ENCODE measurements at regions not wholly inside any gene's neighbourhood (a gene's known extent, or its start where the extent isn't known, plus 50 kb on each side); places are given as distances from the start of the nearest gene placed in this dataset.
A peak's percentile ranks its signal among the peaks of the same experiment; 100 is the strongest.

- no peaks in the 10 kb centered on the region for H3K36me3 ChIP-seq (ENCODE audit: control insufficient read depth, insufficient read depth, low read length)
- H3K4me3 ChIP-seq (ENCODE audit: low read depth, low read length), result no peak overlapping the region
- DNase-seq (ENCODE audit: low read depth), result no peak
- TF ChIP-seq, protein P1, sequence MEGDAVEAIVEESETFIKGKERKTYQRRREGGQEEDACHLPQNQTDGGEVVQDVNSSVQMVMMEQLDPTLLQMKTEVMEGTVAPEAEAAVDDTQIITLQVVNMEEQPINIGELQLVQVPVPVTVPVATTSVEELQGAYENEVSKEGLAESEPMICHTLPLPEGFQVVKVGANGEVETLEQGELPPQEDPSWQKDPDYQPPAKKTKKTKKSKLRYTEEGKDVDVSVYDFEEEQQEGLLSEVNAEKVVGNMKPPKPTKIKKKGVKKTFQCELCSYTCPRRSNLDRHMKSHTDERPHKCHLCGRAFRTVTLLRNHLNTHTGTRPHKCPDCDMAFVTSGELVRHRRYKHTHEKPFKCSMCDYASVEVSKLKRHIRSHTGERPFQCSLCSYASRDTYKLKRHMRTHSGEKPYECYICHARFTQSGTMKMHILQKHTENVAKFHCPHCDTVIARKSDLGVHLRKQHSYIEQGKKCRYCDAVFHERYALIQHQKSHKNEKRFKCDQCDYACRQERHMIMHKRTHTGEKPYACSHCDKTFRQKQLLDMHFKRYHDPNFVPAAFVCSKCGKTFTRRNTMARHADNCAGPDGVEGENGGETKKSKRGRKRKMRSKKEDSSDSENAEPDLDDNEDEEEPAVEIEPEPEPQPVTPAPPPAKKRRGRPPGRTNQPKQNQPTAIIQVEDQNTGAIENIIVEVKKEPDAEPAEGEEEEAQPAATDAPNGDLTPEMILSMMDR (IDR thresholded peaks at IDR 0.05; ENCODE audit: insufficient read depth, low read length, severe bottlenecking), result no peak
- FAIRE-seq, result no peak
- no peaks in the 10 kb centered on the region for H3K27me3 ChIP-seq (ENCODE audit: control insufficient read depth, insufficient read depth, low read length)
Observed at GRCh38 chr3:35070088-35070487, 569.2 kb upstream of the ARPP21 start.

DNA sequence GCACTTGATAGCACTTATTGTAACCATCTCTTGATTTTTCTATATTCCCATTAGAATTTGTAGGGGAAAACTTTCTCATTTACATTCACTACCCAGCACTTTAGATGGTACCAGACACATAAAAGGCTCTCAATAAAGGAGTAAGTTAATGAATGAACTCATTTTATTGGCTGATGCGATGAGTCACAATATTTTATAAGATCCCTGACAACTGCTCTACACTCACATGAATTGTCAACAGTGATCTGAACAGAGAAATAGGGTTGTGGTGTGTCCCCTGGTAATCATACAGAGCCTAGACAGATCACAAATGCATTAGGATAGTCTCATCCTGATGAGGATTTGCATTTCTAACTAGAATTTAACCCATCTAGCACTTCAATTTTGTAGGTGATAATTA is 567.6 kb upstream of the ARPP21 start:
- DNase-seq (ENCODE audit: low read depth) (no peak), FAIRE-seq (no peak)
- H3K36me3 ChIP-seq (ENCODE audit: control insufficient read depth, insufficient read depth, low read length), result no peaks in the 10 kb centered on the region
- TF ChIP-seq, protein P1 (IDR thresholded peaks at IDR 0.05; ENCODE audit: insufficient read depth, low read length, severe bottlenecking), result no peak
- H3K27me3 ChIP-seq (ENCODE audit: control insufficient read depth, insufficient read depth, low read length), result no peaks in the 10 kb centered on the region
- H3K4me3 ChIP-seq (ENCODE audit: low read depth, low read length), result no peak overlapping the region

GRCh38 chr3:35078780-35079179 is 560.5 kb upstream of the ARPP21 start:
- H3K36me3 ChIP-seq (ENCODE audit: control insufficient read depth, insufficient read depth, low read length), result no peaks in the 10 kb centered on the region
- TF ChIP-seq, protein P1 (IDR thresholded peaks at IDR 0.05; ENCODE audit: insufficient read depth, low read length, severe bottlenecking), result no peak
- H3K27me3 ChIP-seq (ENCODE audit: control insufficient read depth, insufficient read depth, low read length), result no peaks in the 10 kb centered on the region
- FAIRE-seq, result no peak
- no peak overlapping the region for H3K4me3 ChIP-seq (ENCODE audit: low read depth, low read length)
- DNase-seq (ENCODE audit: low read depth), result no peak

GRCh38 chr3:35079403-35079802 is 559.9 kb upstream of the ARPP21 start:
- H3K36me3 ChIP-seq (ENCODE audit: control insufficient read depth, insufficient read depth, low read length), result no peaks in the 10 kb centered on the region
- TF ChIP-seq, protein P1 (IDR thresholded peaks at IDR 0.05; ENCODE audit: insufficient read depth, low read length, severe bottlenecking), result no peak
- no peak for DNase-seq (ENCODE audit: low read depth)
- no peak for FAIRE-seq
- no peak overlapping the region for H3K4me3 ChIP-seq (ENCODE audit: low read depth, low read length)
- no peaks in the 10 kb centered on the region for H3K27me3 ChIP-seq (ENCODE audit: control insufficient read depth, insufficient read depth, low read length)

DNA sequence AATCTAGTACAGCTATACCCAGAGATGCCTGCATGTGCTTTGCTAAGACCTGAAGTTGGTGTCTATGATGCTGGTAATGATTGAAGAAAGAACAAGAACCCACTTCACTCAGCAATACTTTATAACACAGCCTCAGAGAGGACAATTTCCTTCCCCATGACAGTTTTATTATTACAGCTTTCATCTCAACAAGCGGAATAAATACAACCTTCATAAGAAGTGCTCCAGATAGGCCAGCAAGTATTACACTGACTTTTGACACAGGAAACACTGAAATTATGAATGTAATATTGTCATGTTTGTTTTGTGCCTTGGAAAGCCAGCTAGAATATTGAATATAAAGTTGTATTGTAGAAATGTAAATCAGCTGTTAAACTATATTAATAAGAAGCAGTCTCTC is 557.4 kb upstream of the ARPP21 start:
- no peak for DNase-seq (ENCODE audit: low read depth)
- no peaks in the 10 kb centered on the region for H3K36me3 ChIP-seq (ENCODE audit: control insufficient read depth, insufficient read depth, low read length)
- FAIRE-seq, result no peak

GRCh38 chr3:35088943-35089342 is 550.4 kb upstream of the ARPP21 start:
- FAIRE-seq, result no peak

More for the DNA sequence above, 557.4 kb upstream of the ARPP21 start:
- TF ChIP-seq, protein P1 (IDR thresholded peaks at IDR 0.05; ENCODE audit: insufficient read depth, low read length, severe bottlenecking), result no peak
- Histone ChIP-seq H3K27me3 (ENCODE audit: control insufficient read depth, insufficient read depth, low read length) (no peaks in the 10 kb centered on the region), H3K4me3 (ENCODE audit: low read depth, low read length) (no peak overlapping the region)

More at GRCh38 chr3:35088943-35089342, 550.4 kb upstream of the ARPP21 start:
- TF ChIP-seq, protein P1 (IDR thresholded peaks at IDR 0.05; ENCODE audit: insufficient read depth, low read length, severe bottlenecking), result no peak
- peak; percentile 13 for DNase-seq (ENCODE audit: low read depth)
- Histone ChIP-seq H3K27me3 (ENCODE audit: control insufficient read depth, insufficient read depth, low read length) (no peaks in the 10 kb centered on the region), H3K4me3 (ENCODE audit: low read depth, low read length) (no peak overlapping the region), H3K36me3 (ENCODE audit: control insufficient read depth, insufficient read depth, low read length) (no peaks in the 10 kb centered on the region)
